ENCODE measurements at regions not wholly inside any gene's neighbourhood (a gene's known extent, or its start where the extent isn't known, plus 50 kb on each side); places are given as distances from the start of the nearest gene placed in this dataset.

GRCh38 chr14:21724090-21724973 is 50.7 kb upstream of the OR4E1 start:
- no peaks in the 10 kb centered on the region for H3K4me1 ChIP-seq (ENCODE audit: insufficient read depth, insufficient read length)
- H3K9me3 ChIP-seq (ENCODE audit: insufficient read depth, low read length): no peaks in the 10 kb centered on the region
- DNase-seq (ENCODE audit: low read depth, low spot score): no peak
- H3K27me3 ChIP-seq (ENCODE audit: insufficient read depth, insufficient read length): no peaks in the 10 kb centered on the region
- no peak overlapping the region for H3K9ac ChIP-seq (ENCODE audit: insufficient read length, low read depth)
- H3K4me3 ChIP-seq (ENCODE audit: insufficient read length, low read depth): no peak overlapping the region
- no peak for TF ChIP-seq SUZ12 (IDR thresholded peaks at IDR 0.05; ENCODE audit: extremely low read depth, insufficient read depth, insufficient read length)
- no peaks in the 10 kb centered on the region for H3K36me3 ChIP-seq (ENCODE audit: insufficient read depth, insufficient read length, low read length)

- Histone ChIP-seq H3K9ac (ENCODE audit: insufficient read length, low read depth) (no peak overlapping the region), H3K4me1 (ENCODE audit: insufficient read depth, insufficient read length) (no peaks in the 10 kb centered on the region), H3K36me3 (ENCODE audit: insufficient read depth, insufficient read length, low read length) (no peaks in the 10 kb centered on the region), H3K27me3 (ENCODE audit: insufficient read depth, insufficient read length) (no peaks in the 10 kb centered on the region), H3K4me3 (ENCODE audit: insufficient read length, low read depth) (no peak overlapping the region), H3K9me3 (ENCODE audit: insufficient read depth, low read length) (no peaks in the 10 kb centered on the region)
- TF ChIP-seq SUZ12 (IDR thresholded peaks at IDR 0.05; ENCODE audit: extremely low read depth, insufficient read depth, insufficient read length) (no peak), ZNF274 (IDR thresholded peaks at IDR 0.05; ENCODE audit: low read depth, low read length) (no peak), YY1 (IDR thresholded peaks at IDR 0.05; ENCODE audit: insufficient read depth, insufficient read length) (no peak)
- peak; percentile 46 for DNase-seq (ENCODE audit: low read depth, low spot score)
Observed at GRCh38 chr14:21723431-21724045, 49.9 kb upstream of the OR4E1 start.

Data from NT2/D1 (cell line).